HPDE6-E6E7 (cell line): ENCODE measurements at regions not wholly inside any gene's neighbourhood (a gene's known extent, or its start where the extent isn't known, plus 50 kb on each side); places are given as distances from the start of the nearest gene placed in this dataset.
"Not testable (repeated sequence)": the region's sequence is repeated elsewhere in the genome, so short reads cannot be mapped to it uniquely, and the experiment has no call there.

ENCODE experiments used
- DNase-seq: peaks from one replicate; pipeline ENCODE4 v3.0.0; 2011; ENCODE audit warnings: missing footprints; ENCODE audit errors: extremely low spot score

GRCh38 chr10:71084061-71084817 is 128.1 kb upstream of the UNC5B start:
- no peak for DNase-seq

- no peak for DNase-seq
Measured at GRCh38 chr10:71084818-71085126, 127.6 kb upstream of the UNC5B start.

GRCh38 chr10:71085689-71086438 is 126.5 kb upstream of the UNC5B start:
- DNase-seq = no peak

- no peak for DNase-seq
Measured at GRCh38 chr10:71086439-71087080, 125.8 kb upstream of the UNC5B start.

- no peak for DNase-seq
Measured at GRCh38 chr10:71087622-71088021, 124.7 kb upstream of the UNC5B start.

- DNase-seq = no peak
Measured at GRCh38 chr10:71088054-71088453, 124.3 kb upstream of the UNC5B start.

- DNase-seq = not testable (repeated sequence)
Measured at GRCh38 chr10:71088578-71088977, 123.8 kb upstream of the UNC5B start.

- no peak for DNase-seq
Measured at GRCh38 chr10:71089162-71089561, 123.2 kb upstream of the UNC5B start.

- DNase-seq = no peak
Measured at GRCh38 chr10:71090330-71090729, 122.0 kb upstream of the UNC5B start.

GRCh38 chr10:71090801-71091200 is 121.6 kb upstream of the UNC5B start:
- no peak for DNase-seq

GRCh38 chr10:71092812-71093401 is 119.5 kb upstream of the UNC5B start:
- no peak for DNase-seq

GRCh38 chr10:71093531-71093930 is 118.8 kb upstream of the UNC5B start:
- DNase-seq = no peak

GRCh38 chr10:71094712-71095390 is 117.5 kb upstream of the UNC5B start:
- no peak for DNase-seq

GRCh38 chr10:71099731-71100361 is 112.5 kb upstream of the UNC5B start:
- no peak for DNase-seq

- no peak for DNase-seq
Measured at GRCh38 chr10:71103961-71104360, 108.4 kb upstream of the UNC5B start.

GRCh38 chr10:71106151-71106550 is 106.2 kb upstream of the UNC5B start:
- not testable (repeated sequence) for DNase-seq

GRCh38 chr10:71107117-71107516 is 105.3 kb upstream of the UNC5B start:
- DNase-seq = not testable (repeated sequence)

- not testable (repeated sequence) for DNase-seq
Measured at GRCh38 chr10:71108042-71108441, 104.3 kb upstream of the UNC5B start.

- no peak for DNase-seq
Measured at GRCh38 chr10:71112138-71112785, 100.1 kb upstream of the UNC5B start.

GRCh38 chr10:71116426-71116825 is 95.9 kb upstream of the UNC5B start:
- no peak for DNase-seq

GRCh38 chr10:71117589-71117988 is 94.8 kb upstream of the UNC5B start:
- not testable (repeated sequence) for DNase-seq
